GM18508 (cell line): ENCODE measurements at regions not wholly inside any gene's neighbourhood (a gene's known extent, or its start where the extent isn't known, plus 50 kb on each side); places are given as distances from the start of the nearest gene placed in this dataset.
"Not testable (repeated sequence)": the region's sequence is repeated elsewhere in the genome, so short reads cannot be mapped to it uniquely, and the experiment has no call there.

Source experiments
- ATAC-seq: cut with Tn5 transposase; IDR thresholded peaks from one replicate; pipeline ENCODE4 v1.9.1; 2021; ENCODE audit warnings: moderate number of reproducible peaks; ENCODE audit not compliant: insufficient read depth, unreplicated experiment

DNA sequence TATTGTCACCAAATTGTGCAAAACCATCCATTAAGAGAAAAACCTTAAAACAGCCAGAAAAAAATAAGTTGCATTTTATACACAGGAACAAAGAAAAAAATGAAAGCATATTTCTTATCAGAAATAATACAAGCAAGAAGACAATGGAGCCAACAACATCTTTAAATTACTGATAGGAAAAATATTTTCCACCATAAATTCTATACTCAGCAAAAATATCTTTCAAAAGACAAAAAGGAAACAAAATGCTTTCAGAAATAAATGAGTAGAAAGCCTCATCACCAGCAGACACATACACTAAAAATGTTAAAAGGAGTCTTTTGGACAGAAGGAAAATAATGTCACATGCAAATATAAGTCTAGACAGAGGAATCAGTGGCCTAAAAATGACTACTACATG is 106.4 kb upstream of the TRIB2 start:
- ATAC-seq = no peak

DNA sequence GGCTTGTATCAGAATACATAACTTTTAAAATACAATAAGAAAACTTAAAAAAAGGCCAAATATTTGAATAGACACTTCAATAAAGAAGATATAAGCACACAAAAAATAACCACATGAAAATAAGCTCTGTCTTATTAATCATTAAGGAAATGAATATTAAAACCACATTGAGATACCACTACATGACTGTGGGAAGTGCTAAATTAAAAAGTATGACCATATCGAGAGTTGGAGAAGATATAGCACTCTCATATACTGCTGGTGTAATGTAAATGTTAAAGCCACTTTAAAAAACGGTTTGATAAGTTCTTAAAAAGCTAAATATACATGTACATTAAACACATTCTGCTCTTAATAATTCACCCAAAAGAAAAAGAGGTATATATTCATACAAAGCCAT is 104.6 kb upstream of the TRIB2 start:
- no peak for ATAC-seq

DNA sequence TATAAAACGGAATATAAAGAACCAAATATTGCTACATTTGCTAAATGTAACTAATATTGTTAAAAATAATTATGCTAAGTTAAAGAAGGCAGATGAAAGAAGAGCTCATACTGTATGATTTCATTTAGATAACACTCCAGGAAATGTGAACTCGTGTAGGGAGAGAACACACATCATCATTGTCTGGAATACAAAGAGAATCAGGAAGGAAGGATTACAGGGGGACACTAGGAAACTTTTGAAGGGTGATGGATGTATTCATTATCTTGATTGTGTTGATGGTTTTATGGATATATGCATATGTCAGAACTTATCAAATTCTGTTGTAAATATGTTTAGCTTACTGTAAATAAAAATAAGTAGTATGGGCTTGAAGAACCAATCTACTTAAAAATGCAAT is 104.1 kb upstream of the TRIB2 start:
- ATAC-seq = no peak

DNA sequence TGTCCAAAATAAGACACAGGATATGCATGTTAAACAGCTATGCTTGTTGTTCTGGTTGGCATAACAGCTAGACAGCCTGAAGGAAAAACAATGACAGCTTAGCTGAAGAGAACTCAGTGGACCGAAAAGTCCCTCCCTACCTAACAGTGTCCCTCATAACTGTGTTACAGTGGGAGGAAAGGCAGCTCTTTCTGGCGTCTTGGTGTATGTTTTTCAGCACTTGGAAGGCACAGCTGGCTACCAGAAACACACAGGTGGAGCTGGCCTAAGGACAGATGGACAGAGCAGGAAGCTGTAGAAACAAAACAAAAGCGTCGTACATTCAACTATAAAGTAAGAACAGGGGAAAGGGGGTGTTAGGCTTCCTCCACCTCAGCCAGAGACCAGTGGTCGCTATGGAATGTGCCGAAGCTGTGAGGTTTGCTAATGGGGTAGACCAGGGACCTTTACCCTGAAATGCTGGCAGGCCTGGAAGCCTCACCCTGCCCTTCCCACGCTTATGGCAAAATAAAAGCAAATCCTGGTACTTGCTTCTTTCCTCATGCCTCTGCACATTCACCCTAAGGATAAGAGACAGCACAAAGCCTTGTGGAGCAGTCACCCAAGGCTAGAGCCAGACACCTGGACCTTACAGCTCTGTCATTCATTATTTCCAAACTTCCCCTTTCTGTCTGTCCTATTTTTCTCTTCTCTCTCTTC is 103.5 kb upstream of the TRIB2 start:
- no peak for ATAC-seq

DNA sequence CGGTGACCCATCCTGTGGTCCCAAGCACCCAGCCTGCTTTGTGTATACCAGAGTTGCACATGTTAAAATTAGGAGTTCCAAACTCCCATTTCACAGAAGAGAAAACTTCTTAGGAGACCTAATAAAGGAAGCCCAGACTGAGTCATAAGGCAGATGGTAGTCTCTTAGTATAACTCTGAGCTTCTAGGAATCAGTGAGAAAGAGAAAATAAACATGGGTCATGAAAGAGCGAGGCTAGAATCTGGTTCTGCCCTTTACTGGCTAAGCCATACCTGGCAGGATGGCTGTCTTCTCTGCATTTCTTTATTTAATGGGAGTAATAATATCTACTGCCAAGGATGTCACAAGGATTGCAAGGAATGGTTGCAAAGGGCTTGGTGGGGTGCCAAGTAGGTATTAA is 101.2 kb upstream of the TRIB2 start:
- no peak for ATAC-seq

DNA sequence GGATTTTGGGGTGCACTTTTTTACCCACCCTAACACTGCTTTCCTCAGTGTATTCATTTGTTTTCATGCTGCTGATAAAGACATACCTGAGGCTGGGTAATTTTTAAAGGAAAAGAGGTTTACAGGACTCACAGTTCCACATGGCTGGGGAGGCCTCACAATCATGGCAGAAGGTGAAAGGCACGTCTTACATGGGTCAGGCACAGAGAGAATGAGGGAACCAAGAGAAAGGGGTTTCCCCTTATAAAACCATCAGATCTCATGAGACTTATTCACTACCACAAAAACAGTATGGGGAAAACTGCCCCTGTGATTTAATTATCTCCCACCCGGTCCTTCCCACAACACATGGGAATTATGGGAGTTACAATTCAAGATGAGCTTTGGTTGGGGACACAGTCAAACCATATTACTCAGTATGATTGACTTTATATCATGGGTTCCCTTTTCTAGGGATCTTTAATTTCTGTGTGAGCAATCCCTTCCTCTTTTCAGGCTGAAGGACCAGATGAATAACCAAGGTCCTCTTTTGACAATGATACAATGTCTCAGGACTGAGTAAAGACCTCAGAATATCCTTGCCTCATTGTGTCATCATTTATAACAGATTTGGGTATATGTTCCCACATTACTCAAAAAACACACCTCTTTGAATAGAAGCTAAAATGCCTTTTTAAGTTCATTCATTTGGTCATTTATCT is 100.1 kb upstream of the TRIB2 start:
- ATAC-seq = no peak

DNA sequence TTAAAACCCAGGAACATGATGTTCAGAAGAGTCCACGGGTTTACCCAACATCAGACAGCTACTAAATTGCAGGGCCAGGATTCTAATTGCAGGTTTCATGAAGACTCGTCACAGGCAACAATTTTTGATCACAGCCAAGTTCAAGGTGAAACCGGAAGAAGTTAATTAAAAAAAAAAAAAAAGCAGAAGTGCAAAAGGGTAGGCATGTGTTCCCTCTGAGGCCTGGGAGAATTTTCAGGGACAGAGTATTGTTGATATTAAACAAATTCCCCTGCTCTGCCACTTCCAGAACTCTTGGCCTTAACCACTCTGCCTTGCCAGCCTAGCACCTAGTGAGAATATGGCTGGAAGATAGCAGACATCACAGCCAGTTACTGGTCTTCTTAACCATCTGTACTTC is 99.4 kb upstream of the TRIB2 start:
- ATAC-seq = no peak

DNA sequence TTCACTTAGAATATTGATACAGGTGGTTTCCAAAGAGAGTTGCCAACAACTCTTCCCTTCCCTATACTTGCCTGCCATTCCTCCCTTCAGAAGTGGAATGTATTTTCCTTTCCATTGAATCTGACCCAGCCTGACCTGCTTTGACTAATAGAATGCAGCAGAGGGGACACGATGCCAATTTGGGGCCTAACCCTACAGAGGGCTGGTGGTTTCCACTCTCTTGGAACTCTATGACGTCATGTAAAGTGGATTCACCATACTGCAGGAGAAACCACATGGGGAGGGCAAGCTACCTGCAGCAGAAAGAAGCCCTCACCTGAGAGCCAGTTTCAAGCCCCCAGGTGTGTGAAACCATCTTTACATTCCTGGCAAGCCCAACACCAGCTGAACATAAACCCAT is 98.9 kb upstream of the TRIB2 start:
- ATAC-seq = no peak

DNA sequence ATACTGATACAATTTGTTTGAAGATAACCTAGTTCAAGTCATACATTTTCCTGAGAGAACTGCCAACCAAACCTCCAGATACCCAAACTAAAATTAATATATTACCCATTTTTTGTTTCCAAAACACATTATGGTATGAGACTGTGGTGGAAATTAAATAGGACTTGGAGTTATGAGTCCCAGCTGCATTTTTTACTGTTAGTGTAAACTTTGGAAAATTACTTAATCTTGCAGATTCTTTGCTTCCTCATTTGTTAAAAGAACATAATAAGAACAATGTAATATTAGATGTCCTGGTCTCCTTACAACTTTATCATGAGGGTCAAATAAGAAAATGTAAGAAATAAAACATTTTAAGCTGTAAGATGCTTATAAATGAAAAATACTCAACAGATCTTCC is 98.2 kb upstream of the TRIB2 start:
- ATAC-seq = no peak

DNA sequence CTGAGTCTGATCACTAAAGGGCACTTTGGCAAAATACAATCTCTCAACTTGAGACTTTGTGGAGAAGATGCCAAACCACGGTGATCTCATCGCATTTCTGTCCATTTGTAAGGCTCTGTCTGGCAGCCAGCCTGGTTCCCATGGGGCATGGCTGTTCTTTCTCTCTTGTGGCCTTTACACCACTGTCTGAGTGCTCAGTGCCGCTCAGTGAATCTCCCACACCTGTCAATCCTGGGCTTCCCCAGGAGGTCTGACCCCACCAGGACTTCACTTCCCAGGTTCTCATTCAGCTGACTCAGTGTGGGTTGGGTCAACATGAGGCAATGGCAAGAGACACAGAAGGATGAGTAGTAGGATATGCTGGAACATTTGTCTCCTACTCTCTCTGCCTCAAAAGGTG is 96.8 kb upstream of the TRIB2 start:
- ATAC-seq = no peak

DNA sequence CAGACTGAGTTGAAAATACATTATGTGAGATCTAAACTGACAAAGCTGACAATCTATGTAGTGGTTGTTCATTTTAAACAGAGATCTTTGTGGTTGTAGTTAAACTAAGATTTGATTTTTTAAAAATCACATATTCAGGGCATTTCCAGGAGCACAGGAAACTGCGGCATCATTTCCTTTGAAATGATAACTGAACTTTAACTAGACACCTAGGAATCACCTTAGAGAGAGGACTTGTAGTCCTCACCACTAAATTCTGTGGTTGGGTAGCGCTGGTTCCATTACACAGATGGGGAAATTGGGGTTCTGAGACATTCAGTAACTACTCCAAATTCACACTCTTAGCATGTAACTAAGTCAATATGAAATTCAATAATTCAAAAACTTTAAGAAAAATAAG is 96.0 kb upstream of the TRIB2 start:
- no peak for ATAC-seq

DNA sequence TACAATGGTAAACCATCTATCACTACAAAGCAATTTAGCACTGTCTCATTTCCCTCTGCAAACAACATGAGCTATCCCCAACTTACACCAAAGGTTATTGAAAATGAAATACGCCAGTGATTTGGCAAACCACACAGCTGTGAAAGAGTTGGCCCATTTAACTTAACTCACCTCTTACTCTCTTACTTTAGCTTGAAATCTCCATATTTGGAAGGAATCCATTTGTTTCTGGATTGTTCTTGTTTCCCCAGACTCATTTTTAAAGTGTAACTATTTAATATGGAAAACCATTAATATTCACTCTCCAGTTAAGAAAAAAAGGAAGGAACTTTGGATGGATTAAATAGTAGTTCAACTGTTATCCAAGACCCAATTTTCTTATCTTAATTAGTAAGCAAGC is 93.7 kb upstream of the TRIB2 start:
- no peak for ATAC-seq

DNA sequence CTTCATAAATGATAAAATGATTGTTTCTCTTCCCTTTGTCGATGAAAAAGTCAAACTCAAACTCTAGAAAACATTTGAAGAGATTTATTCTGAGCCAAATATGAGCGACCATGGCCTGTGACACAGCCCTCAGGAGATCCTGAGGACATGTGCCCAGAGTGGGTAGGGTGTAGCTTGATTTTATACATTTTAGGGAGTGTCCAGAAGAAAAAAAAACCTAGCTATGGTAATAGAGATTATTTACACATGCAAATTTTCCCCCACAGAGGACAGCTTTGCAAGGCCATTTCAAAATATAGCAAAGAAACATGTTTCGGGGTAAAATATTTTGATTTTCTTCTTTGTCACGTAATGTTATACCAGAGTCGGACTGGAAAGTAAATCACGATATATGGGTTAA is 92.4 kb upstream of the TRIB2 start:
- ATAC-seq = no peak

DNA sequence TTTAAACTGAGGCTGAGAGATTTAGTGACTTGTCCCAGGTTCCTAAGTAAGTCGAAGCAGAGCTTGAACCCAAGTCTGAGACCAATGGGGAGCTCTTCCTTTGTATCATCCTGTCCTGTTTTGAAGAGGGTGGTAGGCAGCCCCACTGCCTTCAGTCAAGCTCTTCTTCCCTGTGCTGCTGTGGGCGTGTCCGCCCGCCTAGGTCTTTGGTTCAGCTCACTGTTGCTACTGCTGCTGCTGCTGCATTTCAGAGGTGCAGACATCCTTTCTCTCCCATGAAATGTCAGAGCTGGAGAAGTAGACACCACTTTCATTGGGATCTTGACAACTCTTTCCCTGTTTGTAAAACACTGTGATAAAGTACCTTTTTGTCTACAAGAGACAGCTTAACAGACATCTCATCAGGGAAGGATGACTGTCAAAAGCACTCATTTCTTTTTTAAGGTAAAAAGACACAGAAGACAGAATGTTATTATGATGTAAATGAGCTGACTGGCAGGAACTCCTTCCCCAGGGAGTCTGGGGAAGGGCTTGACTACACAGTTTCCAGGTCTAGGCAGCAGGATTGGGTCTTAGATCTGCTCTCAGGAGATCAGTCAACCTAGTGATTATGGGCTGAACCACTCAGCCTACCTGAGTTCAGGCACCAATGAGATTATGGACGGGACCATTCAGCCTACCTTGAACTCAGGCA is 91.7 kb upstream of the TRIB2 start:
- ATAC-seq = no peak

DNA sequence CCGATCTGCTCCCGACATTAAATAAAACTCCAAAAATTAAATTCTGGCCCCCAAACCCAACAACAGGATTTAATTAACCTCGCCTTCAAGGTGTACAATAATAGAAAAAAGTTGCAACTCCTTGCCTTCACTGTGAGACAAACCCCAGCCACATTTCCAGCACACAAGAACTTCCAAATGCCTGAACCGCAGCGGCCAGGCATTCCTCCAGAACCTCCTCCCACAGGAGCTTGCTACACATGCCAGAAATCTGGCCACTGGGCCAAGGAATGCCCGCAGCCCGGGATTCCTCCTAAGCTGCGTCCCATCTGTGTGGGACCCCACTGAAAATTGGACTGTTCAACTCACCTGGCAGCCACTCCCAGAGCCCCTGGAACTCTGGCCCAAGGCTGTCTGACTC is 88.2 kb upstream of the TRIB2 start:
- ATAC-seq = not testable (repeated sequence)

DNA sequence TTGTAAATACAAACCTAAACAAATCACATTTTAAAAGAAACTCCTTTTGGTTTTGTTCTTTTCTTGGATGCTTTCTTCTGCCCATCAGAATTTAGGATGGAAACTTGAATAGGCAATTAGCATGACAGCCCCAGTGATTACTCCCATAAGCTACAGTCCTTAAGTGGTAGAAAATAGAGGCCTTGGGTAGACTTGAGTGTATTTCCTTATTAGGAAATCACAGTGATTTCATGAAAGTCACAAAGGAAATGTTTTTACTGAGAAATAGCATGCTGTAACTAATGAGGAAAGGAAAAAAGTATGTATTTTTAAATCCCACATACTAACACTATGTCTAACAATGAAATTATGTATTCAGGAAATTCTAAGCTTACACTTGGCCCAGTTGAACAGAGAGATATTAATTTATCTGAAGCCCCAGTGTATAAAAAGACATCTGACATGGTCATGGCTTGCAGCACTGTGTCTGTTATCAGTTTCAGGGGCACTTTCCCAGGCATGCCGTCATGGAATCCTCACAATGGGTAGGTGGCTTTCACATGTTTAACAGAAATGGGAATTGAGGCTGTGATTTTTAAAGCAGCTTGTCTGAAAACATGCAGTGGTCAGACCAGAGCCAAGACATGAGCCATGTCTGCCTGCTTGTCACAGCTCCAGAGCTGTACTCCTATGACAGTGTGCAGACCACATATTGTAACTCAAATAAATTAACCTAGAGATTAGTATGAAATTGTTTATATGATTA is 79.7 kb upstream of the TRIB2 start:
- ATAC-seq = no peak

DNA sequence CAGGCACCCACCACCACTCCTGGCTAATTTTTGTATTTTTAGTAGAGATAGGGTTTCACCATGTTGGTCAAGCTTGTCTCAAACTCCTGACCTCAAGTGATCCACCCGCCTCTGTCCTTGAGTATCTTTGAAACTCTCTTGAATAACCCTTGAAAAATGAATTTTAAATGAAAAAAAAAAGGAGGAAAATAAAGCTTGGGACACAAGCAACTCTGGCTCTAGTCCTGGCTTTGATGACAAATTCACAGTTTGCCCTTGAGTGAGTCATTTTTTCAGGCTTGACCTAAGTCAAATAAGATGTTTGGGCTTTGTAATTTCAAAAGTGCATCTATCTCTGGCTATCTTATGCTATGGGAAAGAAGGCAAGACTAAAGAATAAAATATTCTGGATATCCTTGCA is 79.0 kb upstream of the TRIB2 start:
- ATAC-seq = no peak

DNA sequence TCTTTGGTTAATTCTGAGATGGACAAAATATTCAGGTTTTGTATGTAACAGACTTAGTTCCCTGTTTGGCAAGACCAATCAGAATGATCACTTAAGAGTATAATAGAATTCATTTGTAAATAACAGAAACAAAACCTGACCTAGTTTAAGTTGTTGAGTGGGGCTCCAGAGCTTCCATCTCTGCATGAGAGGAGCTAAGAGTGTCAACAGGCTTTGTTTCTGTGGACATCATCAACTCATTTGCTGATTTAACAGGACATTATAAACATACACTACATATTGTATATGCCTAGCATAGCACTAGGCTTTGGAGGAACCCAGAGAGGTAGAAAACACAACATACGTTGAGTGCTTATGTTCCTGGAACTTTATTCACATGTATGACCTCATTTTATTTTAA is 75.3 kb upstream of the TRIB2 start:
- no peak for ATAC-seq

DNA sequence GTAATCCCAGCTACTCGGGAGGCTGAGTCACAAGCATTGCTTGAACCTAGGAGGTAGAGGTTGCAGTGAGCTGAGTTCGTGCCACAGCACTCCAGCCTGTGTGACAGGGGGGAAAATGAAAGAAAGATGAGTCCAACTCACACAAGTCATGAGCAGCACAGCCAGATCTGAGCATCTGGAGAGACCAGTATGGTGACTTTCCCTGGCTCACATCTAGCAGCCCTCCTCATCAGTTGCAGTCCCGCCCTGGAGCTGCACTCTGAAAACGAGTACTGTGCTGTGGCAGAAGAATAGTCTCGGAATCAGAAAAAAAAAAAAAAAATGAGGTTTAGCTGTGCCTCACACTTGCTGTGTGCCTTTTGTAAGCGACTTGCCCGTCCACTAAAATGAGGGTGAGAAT is 74.4 kb upstream of the TRIB2 start:
- ATAC-seq = no peak

DNA sequence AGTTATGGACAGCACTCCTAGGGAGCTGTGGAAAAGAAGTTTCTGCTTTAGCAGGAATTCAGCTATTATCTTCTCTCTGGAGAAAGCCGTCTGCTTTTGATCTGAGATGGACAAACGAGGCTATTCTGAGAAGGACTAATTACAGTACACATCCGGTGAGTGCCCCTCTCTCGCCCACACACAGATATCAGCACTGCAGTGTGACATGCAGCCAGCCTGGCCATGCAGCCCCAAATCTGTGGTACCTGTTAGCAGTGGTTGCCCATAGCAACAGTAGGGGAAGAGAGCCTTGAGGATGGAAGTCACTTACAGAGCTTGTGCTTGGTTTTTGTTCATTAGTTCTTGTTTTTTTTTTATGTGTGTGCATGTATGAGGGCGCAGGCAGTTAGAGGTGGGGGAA is 73.9 kb upstream of the TRIB2 start:
- no peak for ATAC-seq
